HCT116 (cell line): ENCODE measurements at regions not wholly inside any gene's neighbourhood (a gene's known extent, or its start where the extent isn't known, plus 50 kb on each side); places are given as distances from the start of the nearest gene placed in this dataset.

Source experiments
- ATAC-seq: fragments of 200-7000 bp; cut with Tn5 transposase; 2 replicates; pipeline ENCODE4 v1.9.1; 2020; ENCODE audit warnings: mild to moderate bottlenecking, moderate library complexity
- BruUV-seq: library from RNA; stranded (reverse); fragments of 400-500 nt; replicated peaks from 2 replicates; lab custom pipeline; 2021; lab: Mats Ljungman, UMichigan
- CTCF ChIA-PET: fragments of 300-600 bp; sonication (Branson Sonifier 250); formaldehyde crosslinking; loops from one replicate; lab custom pipeline; 2021; ENCODE audit warnings: antibody characterized with exemption; lab: Charles Lee
- POLR2A ChIA-PET: fragments of 300-600, 350-600 bp; sonication (Branson Sonifier 250); formaldehyde crosslinking; loops from one replicate; lab custom pipeline; 2021; ENCODE audit warnings: antibody characterized with exemption; lab: Charles Lee
- RAD21 ChIA-PET, 2 experiments: fragments of 300-600 bp; sonication (Branson Sonifier 250); formaldehyde crosslinking; loops; one replicate each; lab custom pipeline; 2023; ENCODE audit warnings: low total read pairs in 2 of 2; ENCODE audit not compliant: uncharacterized antibody in 2 of 2, unreplicated experiment in 2 of 2, low non-redundant PET in 1 of 2; lab: Charles Lee
- DNase-seq: peaks from one replicate; pipeline ENCODE4 v3.0.0-alpha.2; 2010; ENCODE audit warnings: low read depth, low spot score
- H2AFZ ChIP-seq: fragments of 200-600 bp; shearing (Covaris generic), sonication (generic); 2 replicates; pipeline ENCODE4 v1.6.1; 2017; ENCODE audit warnings: low read depth, mixed run types, mixed read lengths, antibody characterized with exemption, low read length; ENCODE audit not compliant: poor library complexity, severe bottlenecking
- H3K27ac ChIP-seq: 2 replicates; pipeline ENCODE4 v1.5.1; 2012; ENCODE audit warnings: low read depth, low read length
- H3K27me3 ChIP-seq: fragments of 200-600 bp; sonication (generic); 2 replicates; pipeline ENCODE4 v1.6.1; 2016; ENCODE audit warnings: mixed run types, low read length, mixed read lengths; ENCODE audit not compliant: insufficient read depth
- H3K36me3 ChIP-seq, 2 experiments: fragments of 200-500 bp in 1 of 2; fragments of 200-600 bp in 1 of 2; sonication (Bioruptor generic) in 1 of 2; sonication (generic) in 1 of 2; 2 replicates each; pipeline versions ENCODE4 v1.5.1 to v1.6.1; 2014 to 2016; ENCODE audit warnings: low read length in 2 of 2, inconsistent platforms in 1 of 2, mixed read lengths in 1 of 2, mixed run types in 1 of 2; ENCODE audit not compliant: insufficient read depth in 2 of 2, control insufficient read depth in 1 of 2
- H3K4me1 ChIP-seq, 2 experiments: fragments of 200-600 bp in 1 of 2; sonication (generic) in 1 of 2; 2 replicates each; pipeline versions ENCODE4 v1.5.1 to v1.6.1; 2012 to 2017; ENCODE audit warnings: low read length in 2 of 2, inconsistent platforms in 1 of 2, mild to moderate bottlenecking in 1 of 2, mixed read lengths in 1 of 2, mixed run types in 1 of 2, moderate library complexity in 1 of 2; ENCODE audit not compliant: insufficient read depth in 2 of 2, control insufficient read depth in 1 of 2
- H3K4me2 ChIP-seq: fragments of 200-600 bp; sonication (generic); 2 replicates; pipeline ENCODE4 v1.6.1; 2017; ENCODE audit warnings: mixed run types, low read length, mixed read lengths
- H3K4me3 ChIP-seq, 2 experiments: fragments of 200-600 bp in 1 of 2; sonication (generic) in 1 of 2; replicated peaks in 1 of 2; 2 replicates each; pipeline ENCODE4 v1.5.1; 2011 to 2016; ENCODE audit warnings: low read length in 2 of 2, control low read depth in 1 of 2, low read depth in 1 of 2, mild to moderate bottlenecking in 1 of 2, mixed read lengths in 1 of 2, mixed run types in 1 of 2
- H3K79me2 ChIP-seq: fragments of 200-600 bp; sonication (generic); 2 replicates; pipeline ENCODE4 v1.6.1; 2017; ENCODE audit warnings: mild to moderate bottlenecking, mixed run types, low read length, moderate library complexity, mixed read lengths; ENCODE audit not compliant: insufficient read depth
- H3K9ac ChIP-seq: fragments of 200-600 bp; sonication (generic); 2 replicates; pipeline ENCODE4 v1.6.1; 2016; ENCODE audit warnings: low read length, mixed read lengths
- H3K9me2 ChIP-seq: fragments of 200-600 bp; sonication (generic), shearing (Covaris generic); 2 replicates; pipeline ENCODE4 v1.6.1; 2017; ENCODE audit warnings: mixed run types, mild to moderate bottlenecking, moderate library complexity; ENCODE audit not compliant: insufficient read depth
- H3K9me3 ChIP-seq, 2 experiments: fragments of 200-500 bp in 1 of 2; fragments of 200-600 bp in 1 of 2; sonication (Bioruptor generic) in 1 of 2; sonication (generic) in 1 of 2; 2 replicates each; pipeline ENCODE4 v1.6.1; 2014 to 2017; ENCODE audit warnings: low read length in 2 of 2, mixed read lengths in 2 of 2, inconsistent platforms in 1 of 2, low read depth in 1 of 2, mild to moderate bottlenecking in 1 of 2, mixed run types in 1 of 2, moderate library complexity in 1 of 2; ENCODE audit not compliant: control insufficient read depth in 1 of 2, insufficient read depth in 1 of 2
- H4K20me1 ChIP-seq: fragments of 200-600 bp; sonication (generic), shearing (Covaris generic); 2 replicates; pipeline ENCODE4 v1.6.1; 2017; ENCODE audit warnings: mixed run types, mild to moderate bottlenecking, moderate library complexity; ENCODE audit not compliant: insufficient read depth
- CTCF ChIP-seq, 3 experiments: fragments of 200-600 bp in 1 of 3; sonication (generic) in 1 of 3; IDR thresholded peaks in 2 of 3; conservative IDR thresholded peaks in 1 of 3; 2 replicates each; pipeline ENCODE4 v1.5.1; 2012 to 2017; ENCODE audit warnings: low read depth in 2 of 3, low read length in 2 of 3, antibody characterized with exemption in 1 of 3, borderline replicate concordance in 1 of 3, control low read depth in 1 of 3, mild to moderate bottlenecking in 1 of 3, mixed read lengths in 1 of 3, mixed run types in 1 of 3, moderate library complexity in 1 of 3; ENCODE audit not compliant: insufficient read depth in 1 of 3
- EZH2 ChIP-seq: fragments of 200-600 bp; sonication (generic); IDR thresholded peaks from 2 replicates; pipeline ENCODE4 v1.6.1; 2017; ENCODE audit warnings: antibody characterized with exemption, mixed run types
- FOSL1 ChIP-seq: IDR thresholded peaks from 2 replicates; pipeline ENCODE4 v1.6.1; 2012; ENCODE audit warnings: low read depth
- POLR2A ChIP-seq: IDR thresholded peaks from 2 replicates; pipeline ENCODE4 v1.7.0; 2011; ENCODE audit warnings: borderline replicate concordance; ENCODE audit not compliant: insufficient read depth, insufficient read length; ENCODE audit errors: extremely low read depth
- RAD21 ChIP-seq: IDR thresholded peaks from 2 replicates; pipeline ENCODE4 v1.6.1; 2012; ENCODE audit warnings: low read depth, mild to moderate bottlenecking
- REST ChIP-seq: IDR thresholded peaks from 2 replicates; pipeline ENCODE4 v1.6.1; 2012; ENCODE audit warnings: low read depth
- SIN3A ChIP-seq: IDR thresholded peaks from 2 replicates; pipeline ENCODE4 v1.6.1; 2012; ENCODE audit warnings: low read depth
- SP1 ChIP-seq: IDR thresholded peaks from 2 replicates; pipeline ENCODE4 v1.6.1; 2012; ENCODE audit warnings: low read depth
- intact Hi-C: fragments of 100-400 bp; cut with micrococcal nuclease; formaldehyde crosslinking; loops from 2 replicates; pipeline ENCODE4 v1.10.0; 2022
- TF ChIP-seq, protein P1 (sequence below): IDR thresholded peaks from 2 replicates; pipeline ENCODE4 v1.6.1; 2011; ENCODE audit warnings: mild to moderate bottlenecking, low read length, moderate library complexity; ENCODE audit not compliant: insufficient replicate concordance; ENCODE audit errors: extremely low read depth

- POLR2A ChIA-PET, result no interaction called here
- Histone ChIP-seq H4K20me1 (no peaks in the 10 kb centered on the region), H3K9me3 (no peaks in the 10 kb centered on the region), H3K9me2 (no peaks in the 10 kb centered on the region), H3K27me3 (no peaks in the 10 kb centered on the region), H2AFZ (no peak overlapping the region), H3K36me3 (no peaks in the 10 kb centered on the region), H3K79me2 (no peaks in the 10 kb centered on the region), H3K27ac (no peak overlapping the region), H3K9ac (no peak overlapping the region), H3K4me1 (no peaks in the 10 kb centered on the region), H3K4me2 (no peak overlapping the region), H3K4me3 (no peak overlapping the region)
- DNase-seq (no peak), ATAC-seq (no peak)
- intact Hi-C loops, result no loop called here
- TF ChIP-seq EZH2 (no peak), RAD21 (no peak), SIN3A (no peak), CTCF (IDR thresholded peaks at IDR 0.05 in 2 of 3, conservative IDR thresholded peaks at IDR 0.05 in 1 of 3; ENCODE audit: borderline replicate concordance in 1 of 3, insufficient read depth in 1 of 3, low read depth in 2 of 3, low read length in 2 of 3) (no peak), SP1 (no peak), FOSL1 (no peak), REST (no peak), POLR2A (no peak)
- TF ChIP-seq, protein P1, sequence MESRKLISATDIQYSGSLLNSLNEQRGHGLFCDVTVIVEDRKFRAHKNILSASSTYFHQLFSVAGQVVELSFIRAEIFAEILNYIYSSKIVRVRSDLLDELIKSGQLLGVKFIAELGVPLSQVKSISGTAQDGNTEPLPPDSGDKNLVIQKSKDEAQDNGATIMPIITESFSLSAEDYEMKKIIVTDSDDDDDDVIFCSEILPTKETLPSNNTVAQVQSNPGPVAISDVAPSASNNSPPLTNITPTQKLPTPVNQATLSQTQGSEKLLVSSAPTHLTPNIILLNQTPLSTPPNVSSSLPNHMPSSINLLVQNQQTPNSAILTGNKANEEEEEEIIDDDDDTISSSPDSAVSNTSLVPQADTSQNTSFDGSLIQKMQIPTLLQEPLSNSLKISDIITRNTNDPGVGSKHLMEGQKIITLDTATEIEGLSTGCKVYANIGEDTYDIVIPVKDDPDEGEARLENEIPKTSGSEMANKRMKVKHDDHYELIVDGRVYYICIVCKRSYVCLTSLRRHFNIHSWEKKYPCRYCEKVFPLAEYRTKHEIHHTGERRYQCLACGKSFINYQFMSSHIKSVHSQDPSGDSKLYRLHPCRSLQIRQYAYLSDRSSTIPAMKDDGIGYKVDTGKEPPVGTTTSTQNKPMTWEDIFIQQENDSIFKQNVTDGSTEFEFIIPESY, result no peak
- BruUV-seq, result no TSS peak
- CTCF ChIA-PET, result no interaction called here
- RAD21 ChIA-PET, result no interaction called here
Measured at GRCh38 chr1:115560027-115560426, 81.7 kb upstream of the VANGL1 start.
